IPS-18a (cell line): ENCODE measurements at regions not wholly inside any gene's neighbourhood (a gene's known extent, or its start where the extent isn't known, plus 50 kb on each side); places are given as distances from the start of the nearest gene placed in this dataset.

ENCODE experiments used
- H3K27ac ChIP-seq: one replicate; pipeline ENCODE4 v1.5.1; 2013; ENCODE audit warnings: low read length
- H3K27me3 ChIP-seq: one replicate; pipeline ENCODE4 v1.6.1; 2013; ENCODE audit warnings: mild to moderate bottlenecking, low read length; ENCODE audit not compliant: control insufficient read depth, insufficient read depth
- H3K36me3 ChIP-seq: one replicate; pipeline ENCODE4 v1.6.1; 2013; ENCODE audit warnings: low read depth, low read length; ENCODE audit not compliant: control insufficient read depth
- H3K4me1 ChIP-seq: one replicate; pipeline ENCODE4 v1.6.1; 2013; ENCODE audit warnings: low read depth, low read length; ENCODE audit not compliant: control insufficient read depth
- H3K4me3 ChIP-seq: one replicate; pipeline ENCODE4 v1.5.1; 2013; ENCODE audit warnings: low read length
- H3K9ac ChIP-seq: one replicate; pipeline ENCODE4 v1.6.1; 2013; ENCODE audit warnings: mild to moderate bottlenecking, low read length, moderate library complexity
- H3K9me3 ChIP-seq: one replicate; pipeline ENCODE4 v1.6.1; 2013; ENCODE audit warnings: low read depth, low read length; ENCODE audit not compliant: control insufficient read depth

DNA sequence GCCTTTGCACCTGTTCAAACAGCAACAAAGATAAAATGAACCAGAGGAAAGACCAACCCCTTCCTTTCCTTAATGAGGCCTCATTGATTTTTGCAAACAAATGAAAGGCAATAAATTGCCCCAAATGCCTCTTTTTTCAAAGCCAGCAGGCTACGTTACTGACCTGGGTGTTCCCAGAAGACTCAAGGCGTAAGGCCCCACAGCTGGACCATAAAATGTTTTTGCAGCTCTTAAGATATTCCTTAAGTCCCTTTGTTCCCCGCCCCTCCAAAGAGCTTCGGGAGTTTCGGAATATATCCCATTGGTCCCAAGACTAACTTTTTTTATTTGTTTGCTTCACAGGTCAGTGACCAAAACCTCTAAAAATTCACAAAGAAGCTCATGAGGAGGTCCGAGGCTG is 462.9 kb upstream of the PRICKLE1 start:
- Histone ChIP-seq H3K9me3 (no peaks in the 10 kb centered on the region), H3K27ac (no peak overlapping the region), H3K9ac (no peak overlapping the region), H3K36me3 (no peaks in the 10 kb centered on the region), H3K4me1 (no peaks in the 10 kb centered on the region), H3K27me3 (no peaks in the 10 kb centered on the region), H3K4me3 (no peak overlapping the region)

DNA sequence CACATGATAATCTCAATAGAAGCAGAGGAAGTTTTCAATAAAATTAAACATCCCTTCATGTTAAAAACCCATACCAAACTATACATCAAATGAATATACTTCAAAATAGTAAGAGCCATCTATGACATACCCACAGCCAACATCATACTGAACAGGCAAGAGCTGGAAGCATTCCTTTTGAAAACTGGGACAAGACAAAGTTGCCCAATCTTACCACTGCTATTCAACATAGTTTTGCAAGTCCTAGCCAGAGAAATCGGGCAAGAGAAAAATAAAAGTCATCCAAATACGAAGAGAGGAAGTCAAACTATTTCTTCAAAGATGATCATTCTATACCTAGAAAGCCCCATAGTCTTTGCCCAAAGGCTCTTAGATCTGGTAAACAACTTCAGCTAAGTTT is 454.7 kb upstream of the PRICKLE1 start:
- H3K9ac ChIP-seq = no peak overlapping the region
- H3K36me3 ChIP-seq = no peaks in the 10 kb centered on the region
- no peak overlapping the region for H3K4me3 ChIP-seq
- no peaks in the 10 kb centered on the region for H3K27me3 ChIP-seq
- H3K4me1 ChIP-seq = no peaks in the 10 kb centered on the region
- no peak overlapping the region for H3K27ac ChIP-seq
- H3K9me3 ChIP-seq = no peaks in the 10 kb centered on the region

DNA sequence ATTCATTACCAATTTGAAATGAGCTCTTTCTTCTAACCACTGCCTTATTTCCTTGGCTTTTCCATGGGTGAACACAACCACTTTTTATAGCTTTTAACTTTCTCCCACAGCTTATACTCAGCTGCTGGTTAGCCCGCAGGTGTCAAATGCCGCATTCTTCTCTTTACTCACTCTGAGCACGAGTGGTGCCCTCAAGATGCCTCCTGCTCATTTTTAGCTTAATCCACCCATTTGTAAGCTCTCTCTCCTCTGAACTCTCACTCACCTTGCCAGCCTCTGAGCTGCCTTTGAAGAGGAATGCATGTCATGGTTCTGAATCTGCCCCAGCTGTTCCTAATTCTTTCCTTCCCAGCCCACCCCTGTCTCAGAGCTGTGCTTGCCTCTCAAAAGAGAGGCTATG is 449.4 kb upstream of the PRICKLE1 start:
- H3K4me3 ChIP-seq = no peak overlapping the region
- H3K4me1 ChIP-seq = no peaks in the 10 kb centered on the region
- no peak overlapping the region for H3K27ac ChIP-seq
- no peak overlapping the region for H3K9ac ChIP-seq
- H3K36me3 ChIP-seq = no peaks in the 10 kb centered on the region
- H3K9me3 ChIP-seq = no peaks in the 10 kb centered on the region
- no peaks in the 10 kb centered on the region for H3K27me3 ChIP-seq

DNA sequence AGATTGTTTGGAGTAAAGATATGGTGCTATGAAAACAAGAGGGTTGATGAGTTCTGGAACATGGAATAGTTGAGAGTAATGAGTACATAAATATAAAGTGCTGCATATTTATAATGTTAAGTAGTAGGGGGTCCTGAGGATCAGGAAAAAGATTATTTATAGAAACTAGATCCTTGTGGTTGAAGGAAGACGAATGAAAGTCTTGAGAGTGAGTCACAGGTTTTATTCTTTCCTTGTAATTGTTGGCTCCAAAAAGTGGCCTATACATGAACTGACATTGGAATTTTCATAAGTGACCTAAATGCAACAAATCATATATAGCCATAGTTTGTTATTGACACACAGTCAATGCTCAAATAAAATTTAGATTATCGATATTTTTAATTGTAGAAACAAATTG is 440.4 kb upstream of the PRICKLE1 start:
- H3K9ac ChIP-seq = no peak overlapping the region
- no peaks in the 10 kb centered on the region for H3K36me3 ChIP-seq
- no peaks in the 10 kb centered on the region for H3K4me1 ChIP-seq
- H3K4me3 ChIP-seq = no peak overlapping the region
- H3K27me3 ChIP-seq = no peaks in the 10 kb centered on the region
- H3K27ac ChIP-seq = no peak overlapping the region
- H3K9me3 ChIP-seq = peaks cover 9% of the 10 kb centered on the region

DNA sequence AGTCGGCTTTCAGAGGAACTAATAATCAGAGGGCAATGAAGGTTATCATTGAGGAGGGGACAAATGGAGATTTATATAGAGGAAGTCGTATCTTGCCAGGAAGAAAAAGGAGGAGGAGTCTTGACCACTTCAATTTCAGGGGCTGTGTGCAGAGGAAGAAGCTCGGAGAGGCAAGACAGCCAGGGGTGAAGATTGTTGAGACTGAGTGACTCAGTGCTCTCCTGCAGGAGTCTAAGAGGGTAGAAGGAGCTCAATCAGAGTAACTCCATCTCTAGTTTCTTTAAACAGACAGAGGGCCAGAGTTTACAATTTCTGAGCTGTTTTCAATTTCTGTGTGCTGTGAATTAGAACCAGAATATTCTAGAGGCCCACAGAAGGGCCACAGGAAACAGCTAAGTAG is 439.3 kb upstream of the PRICKLE1 start:
- H3K4me1 ChIP-seq = no peaks in the 10 kb centered on the region
- H3K27ac ChIP-seq = no peak overlapping the region
- no peaks in the 10 kb centered on the region for H3K36me3 ChIP-seq
- no peaks in the 10 kb centered on the region for H3K27me3 ChIP-seq
- no peak overlapping the region for H3K9ac ChIP-seq
- peaks cover 9% of the 10 kb centered on the region for H3K9me3 ChIP-seq
- H3K4me3 ChIP-seq = no peak overlapping the region

DNA sequence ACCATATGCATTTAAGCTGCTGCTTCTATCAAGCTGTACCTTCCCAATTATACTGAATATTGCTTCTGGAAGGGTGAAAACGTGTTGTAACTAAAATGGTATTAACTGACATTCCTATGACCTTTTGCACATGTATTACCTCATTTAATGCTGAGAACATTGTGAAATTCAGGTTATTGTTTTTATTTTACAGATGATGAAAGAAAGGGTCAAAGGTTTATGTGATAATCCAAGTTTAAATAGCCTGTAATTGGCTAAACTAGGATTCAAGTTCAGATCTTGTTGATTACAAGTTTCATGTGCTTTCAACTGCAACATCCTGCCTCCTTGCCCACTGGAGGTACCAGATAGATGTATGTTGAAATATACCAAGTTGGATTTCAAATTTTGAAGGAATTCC is 433.3 kb upstream of the PRICKLE1 start:
- H3K9me3 ChIP-seq = no peaks in the 10 kb centered on the region
- no peak overlapping the region for H3K27ac ChIP-seq

DNA sequence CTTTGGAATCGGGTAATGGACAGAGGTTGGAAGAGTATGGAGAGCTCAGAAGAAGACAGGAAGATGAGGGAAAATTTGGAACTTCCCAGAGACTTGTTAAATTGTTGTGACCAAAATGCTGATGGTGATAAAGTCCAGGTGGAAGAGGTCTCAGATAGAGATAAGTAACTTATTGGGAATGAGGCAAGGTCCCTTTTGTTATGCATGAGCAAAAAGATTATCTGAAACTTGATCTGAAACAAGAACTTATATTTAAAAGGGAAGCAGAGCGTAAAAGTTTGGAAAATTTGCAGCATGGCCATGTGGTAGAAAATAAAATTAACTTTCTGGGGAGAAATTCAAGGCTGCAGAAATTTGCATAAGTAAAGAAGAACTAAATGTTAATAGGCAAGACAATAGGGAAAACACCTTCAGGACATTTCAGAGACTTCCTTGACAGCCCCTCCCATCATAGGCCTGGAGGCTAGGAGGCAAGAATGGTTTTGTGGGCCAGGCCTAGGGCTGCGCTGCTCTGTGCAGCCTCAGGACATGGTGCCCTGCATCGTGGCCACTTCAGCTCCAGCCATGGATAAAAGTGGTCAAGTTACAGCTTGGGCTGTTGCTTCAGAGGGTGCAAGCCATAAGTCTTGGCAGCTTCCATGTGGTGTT is 425.7 kb upstream of the PRICKLE1 start:
- no peaks in the 10 kb centered on the region for H3K36me3 ChIP-seq
- no peaks in the 10 kb centered on the region for H3K27me3 ChIP-seq
- no peaks in the 10 kb centered on the region for H3K9me3 ChIP-seq
- H3K27ac ChIP-seq = no peak overlapping the region
- H3K4me1 ChIP-seq = peaks cover under 1% of the 10 kb centered on the region
- no peak overlapping the region for H3K9ac ChIP-seq
- no peak overlapping the region for H3K4me3 ChIP-seq

More for the DNA sequence above, 433.3 kb upstream of the PRICKLE1 start:
- Histone ChIP-seq H3K4me3 (no peak overlapping the region), H3K9ac (no peak overlapping the region), H3K36me3 (no peaks in the 10 kb centered on the region), H3K4me1 (no peaks in the 10 kb centered on the region), H3K27me3 (no peaks in the 10 kb centered on the region)

DNA sequence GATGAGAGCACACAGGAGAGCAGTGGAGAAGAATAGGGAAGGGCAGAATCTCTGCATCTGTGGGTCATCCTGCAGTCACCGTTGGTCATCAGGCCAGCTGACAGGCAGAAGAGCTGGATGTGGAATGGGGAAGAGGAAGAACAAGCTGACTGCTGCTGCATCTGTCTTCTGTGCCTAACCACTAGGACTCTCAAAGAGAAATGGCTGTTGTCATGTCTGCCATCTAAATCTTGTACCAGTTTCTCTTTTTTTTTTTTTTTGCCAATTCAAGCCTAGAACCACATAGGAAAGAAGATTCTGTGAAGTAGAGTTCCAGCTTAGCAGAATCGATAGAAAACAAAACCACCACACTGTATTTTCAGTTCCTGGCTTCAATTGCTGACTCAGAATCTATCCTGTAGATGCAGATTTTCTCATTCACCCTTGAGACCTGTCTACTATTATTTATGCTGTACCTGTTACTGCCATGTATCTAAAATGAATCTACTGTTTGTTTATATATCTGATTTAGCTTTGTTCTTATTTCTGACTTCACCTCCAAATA is 421.9 kb upstream of the PRICKLE1 start:
- H3K27me3 ChIP-seq = no peaks in the 10 kb centered on the region
- no peak overlapping the region for H3K27ac ChIP-seq
- H3K9ac ChIP-seq = no peak overlapping the region
- H3K36me3 ChIP-seq = no peaks in the 10 kb centered on the region
- no peak overlapping the region for H3K4me3 ChIP-seq
- H3K4me1 ChIP-seq = peaks cover 19% of the 10 kb centered on the region
- H3K9me3 ChIP-seq = no peaks in the 10 kb centered on the region

DNA sequence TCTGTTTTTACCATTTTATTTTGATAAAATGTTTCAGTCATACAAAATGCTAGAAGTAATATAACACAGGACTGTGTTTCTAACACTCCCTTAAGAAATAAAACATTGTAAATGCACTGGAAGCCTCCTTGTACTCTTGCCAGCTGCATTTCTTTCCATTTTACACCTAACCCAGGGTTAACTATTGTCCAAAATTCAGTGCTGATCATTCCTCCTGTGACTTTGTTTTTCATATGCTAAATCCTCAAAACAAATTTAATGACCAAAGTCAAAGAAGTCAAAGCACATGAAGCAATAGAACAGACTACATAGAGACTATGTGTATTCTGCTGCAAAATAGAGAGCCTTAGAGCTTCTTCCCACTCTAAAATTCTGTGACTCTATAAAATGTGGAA is 420.3 kb upstream of the PRICKLE1 start:
- Histone ChIP-seq H3K27ac (no peak overlapping the region), H3K36me3 (no peaks in the 10 kb centered on the region), H3K4me3 (peak overlapping the region; percentile 13), H3K4me1 (peaks cover 28% of the 10 kb centered on the region), H3K9ac (no peak overlapping the region), H3K9me3 (no peaks in the 10 kb centered on the region), H3K27me3 (no peaks in the 10 kb centered on the region)

DNA sequence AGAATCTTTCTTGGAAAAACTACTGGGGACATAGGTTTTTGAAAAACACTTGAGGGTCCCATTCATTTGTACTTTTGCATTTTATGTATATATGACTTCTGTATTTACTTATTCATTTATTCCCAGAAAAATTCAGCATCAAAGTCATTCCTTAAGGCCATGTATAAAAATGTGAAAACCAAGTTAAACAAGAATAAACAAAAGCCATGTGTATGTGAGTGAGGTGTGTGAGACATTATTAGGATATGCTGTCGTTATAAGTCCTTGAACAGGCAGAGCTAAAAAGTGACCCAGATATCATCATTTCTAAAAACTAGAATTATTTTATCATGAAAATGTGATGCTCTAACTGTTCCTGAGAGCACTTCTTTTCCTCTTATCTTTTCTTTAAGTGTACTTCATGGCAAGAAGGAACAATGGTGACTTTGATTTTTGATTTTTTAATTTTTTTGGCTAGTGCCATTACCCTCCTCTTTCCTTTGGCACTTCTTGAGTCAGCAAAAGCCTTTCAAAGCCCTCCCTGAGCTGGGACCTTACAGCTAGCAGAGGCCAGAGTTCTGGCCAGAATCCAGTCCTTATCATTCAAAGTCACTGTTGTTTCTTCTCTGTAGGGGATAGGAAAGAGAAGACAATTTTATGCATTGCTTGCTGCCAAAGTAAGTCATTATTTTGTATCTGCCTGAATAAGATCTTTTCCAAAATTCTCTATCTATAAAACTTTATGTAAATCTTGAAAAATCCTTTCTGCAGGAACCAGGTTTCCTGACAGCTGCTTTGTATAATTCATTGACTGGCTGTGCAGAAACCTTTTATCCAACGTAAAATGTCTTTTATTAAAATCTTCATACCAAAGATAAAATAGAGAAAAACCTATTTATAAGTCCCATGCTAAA is 419.7 kb upstream of the PRICKLE1 start:
- Histone ChIP-seq H3K4me1 (peaks cover 32% of the 10 kb centered on the region), H3K9ac (no peak overlapping the region), H3K9me3 (no peaks in the 10 kb centered on the region), H3K27me3 (no peaks in the 10 kb centered on the region), H3K36me3 (no peaks in the 10 kb centered on the region), H3K4me3 (peak overlapping the region; percentile 13), H3K27ac (no peak overlapping the region)

DNA sequence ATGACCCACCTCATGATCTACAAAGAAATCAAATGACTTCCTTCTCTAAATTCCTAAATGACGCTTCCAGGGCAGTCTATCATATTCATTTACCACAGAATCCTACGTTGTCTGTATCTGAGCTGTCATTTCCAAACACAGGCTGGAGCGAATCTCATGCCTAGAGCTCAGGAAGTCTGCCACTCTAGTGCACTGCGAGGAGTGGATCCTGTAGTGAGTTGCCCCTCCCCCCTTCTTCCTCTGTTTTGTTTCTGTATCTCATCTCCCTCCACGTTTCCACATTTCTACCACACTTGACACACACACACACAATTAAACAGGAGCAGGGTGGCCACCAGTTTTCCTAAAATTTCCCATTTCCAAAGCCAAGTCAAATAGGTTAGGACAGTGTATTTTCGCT is 415.4 kb upstream of the PRICKLE1 start:
- no peak overlapping the region for H3K4me3 ChIP-seq
- H3K27me3 ChIP-seq = no peaks in the 10 kb centered on the region
- no peak overlapping the region for H3K27ac ChIP-seq
- peaks cover 28% of the 10 kb centered on the region for H3K4me1 ChIP-seq
- H3K36me3 ChIP-seq = no peaks in the 10 kb centered on the region
- H3K9me3 ChIP-seq = no peaks in the 10 kb centered on the region
- no peak overlapping the region for H3K9ac ChIP-seq
